ENCODE measurements at regions not wholly inside any gene's neighbourhood (a gene's known extent, or its start where the extent isn't known, plus 50 kb on each side); places are given as distances from the start of the nearest gene placed in this dataset.

- DNase-seq (ENCODE audit: low read depth), result no peak
Measured at GRCh38 chr11:92322225-92322624, 97.6 kb downstream of the FAT3 start.

- DNase-seq (ENCODE audit: low read depth), result no peak
Measured at GRCh38 chr11:92324890-92325289, 100.3 kb downstream of the FAT3 start.

GRCh38 chr11:92325416-92325815, 100.8 kb downstream of the FAT3 start:
- DNase-seq (ENCODE audit: low read depth), result no peak

- DNase-seq (ENCODE audit: low read depth), result no peak
Measured at GRCh38 chr11:92329137-92329536, 104.5 kb downstream of the FAT3 start.

GRCh38 chr11:92329646-92330045, 105.0 kb downstream of the FAT3 start:
- DNase-seq (ENCODE audit: low read depth), result peak; percentile 22

GRCh38 chr11:92330114-92330513, 105.5 kb downstream of the FAT3 start:
- DNase-seq (ENCODE audit: low read depth), result no peak

GRCh38 chr11:92332986-92333385, 108.4 kb downstream of the FAT3 start:
- peak; percentile 16 for DNase-seq (ENCODE audit: low read depth)

GRCh38 chr11:92340839-92341238, 116.2 kb downstream of the FAT3 start:
- DNase-seq (ENCODE audit: low read depth), result peak; percentile 1

GRCh38 chr11:92342034-92342720, 117.6 kb downstream of the FAT3 start:
- no peak for DNase-seq (ENCODE audit: low read depth)

GRCh38 chr11:92342886-92343285, 118.3 kb downstream of the FAT3 start:
- peak; percentile 0 for DNase-seq (ENCODE audit: low read depth)

- DNase-seq (ENCODE audit: low read depth), result no peak
Measured at GRCh38 chr11:92346220-92346619, 121.6 kb downstream of the FAT3 start.

- DNase-seq (ENCODE audit: low read depth), result no peak
Measured at GRCh38 chr11:92347454-92347853, 122.8 kb downstream of the FAT3 start.

- no peak for DNase-seq (ENCODE audit: low read depth)
Measured at GRCh38 chr11:92349486-92350156, 125.0 kb downstream of the FAT3 start.

- no peak for DNase-seq (ENCODE audit: low read depth)
Measured at GRCh38 chr11:92357344-92357743, 132.7 kb downstream of the FAT3 start.

- no peak for DNase-seq (ENCODE audit: low read depth)
Measured at GRCh38 chr11:92357841-92358240, 133.2 kb downstream of the FAT3 start.

- no peak for DNase-seq (ENCODE audit: low read depth)
Measured at GRCh38 chr11:92361551-92361950, 136.9 kb downstream of the FAT3 start.

GRCh38 chr11:92362989-92363388, 138.4 kb downstream of the FAT3 start:
- DNase-seq (ENCODE audit: low read depth), result no peak

- no peak for DNase-seq (ENCODE audit: low read depth)
Measured at GRCh38 chr11:92364177-92364576, 139.6 kb downstream of the FAT3 start.

- peak; percentile 28 for DNase-seq (ENCODE audit: low read depth)
Measured at GRCh38 chr11:92376146-92376599, 151.6 kb downstream of the FAT3 start.

GRCh38 chr11:92376680-92377079, 152.1 kb downstream of the FAT3 start:
- DNase-seq (ENCODE audit: low read depth), result no peak

GRCh38 chr11:92380882-92381281, 156.3 kb downstream of the FAT3 start:
- DNase-seq (ENCODE audit: low read depth), result peak; percentile 1

GRCh38 chr11:92382311-92382710, 157.7 kb downstream of the FAT3 start:
- DNase-seq (ENCODE audit: low read depth), result no peak

GRCh38 chr11:92383430-92383829, 158.8 kb downstream of the FAT3 start:
- DNase-seq (ENCODE audit: low read depth), result peak; percentile 12

GRCh38 chr11:92384358-92384757, 159.7 kb downstream of the FAT3 start:
- DNase-seq (ENCODE audit: low read depth), result peak; percentile 27
